Fibroblast of upper back skin (primary cell): ENCODE measurements at regions not wholly inside any gene's neighbourhood (a gene's known extent, or its start where the extent isn't known, plus 50 kb on each side); places are given as distances from the start of the nearest gene placed in this dataset.
"Not testable (repeated sequence)": the region's sequence is repeated elsewhere in the genome, so short reads cannot be mapped to it uniquely, and the experiment has no call there.

ENCODE experiments used
- DNase-seq: peaks from one replicate; pipeline ENCODE4 v3.0.0-alpha.2; 2013

GRCh38 chr5:57429513-57430120 is 53.0 kb downstream of the ACTBL2 start:
- peak; percentile 27 for DNase-seq

GRCh38 chr5:57429021-57429420 is 53.6 kb downstream of the ACTBL2 start:
- not testable (repeated sequence) for DNase-seq

GRCh38 chr5:57422993-57423392 is 59.6 kb downstream of the ACTBL2 start:
- no peak for DNase-seq

GRCh38 chr5:57422341-57422740 is 60.3 kb downstream of the ACTBL2 start:
- peak; percentile 38 for DNase-seq

- DNase-seq: peak; percentile 80
Measured at GRCh38 chr5:57420801-57421200, 61.8 kb downstream of the ACTBL2 start.

- DNase-seq: peak; percentile 51
Measured at GRCh38 chr5:57417971-57418370, 64.6 kb downstream of the ACTBL2 start.

- DNase-seq: no peak
Measured at GRCh38 chr5:57417320-57417719, 65.3 kb downstream of the ACTBL2 start.

GRCh38 chr5:57416278-57416994 is 66.2 kb downstream of the ACTBL2 start:
- DNase-seq: peak; percentile 96

GRCh38 chr5:57414857-57415256 is 67.8 kb downstream of the ACTBL2 start:
- DNase-seq: no peak

- no peak for DNase-seq
Measured at GRCh38 chr5:57414191-57414590, 68.4 kb downstream of the ACTBL2 start.

- DNase-seq: no peak
Measured at GRCh38 chr5:57413145-57413544, 69.5 kb downstream of the ACTBL2 start.

GRCh38 chr5:57412680-57413079 is 69.9 kb downstream of the ACTBL2 start:
- DNase-seq: no peak

- peak; percentile 42 for DNase-seq
Measured at GRCh38 chr5:57411982-57412381, 70.6 kb downstream of the ACTBL2 start.

- no peak for DNase-seq
Measured at GRCh38 chr5:57410374-57411320, 72.0 kb downstream of the ACTBL2 start.

- DNase-seq: peak; percentile 55
Measured at GRCh38 chr5:57408714-57409113, 73.9 kb downstream of the ACTBL2 start.

- DNase-seq: no peak
Measured at GRCh38 chr5:57408285-57408684, 74.3 kb downstream of the ACTBL2 start.

- no peak for DNase-seq
Measured at GRCh38 chr5:57407391-57407790, 75.2 kb downstream of the ACTBL2 start.

- DNase-seq: no peak
Measured at GRCh38 chr5:57406641-57407040, 76.0 kb downstream of the ACTBL2 start.

- DNase-seq: no peak
Measured at GRCh38 chr5:57405984-57406383, 76.6 kb downstream of the ACTBL2 start.

GRCh38 chr5:57402761-57403160 is 79.8 kb downstream of the ACTBL2 start:
- no peak for DNase-seq

- no peak for DNase-seq
Measured at GRCh38 chr5:57402348-57402747, 80.3 kb downstream of the ACTBL2 start.

GRCh38 chr5:57398413-57399093 is 84.1 kb downstream of the ACTBL2 start:
- no peak for DNase-seq

- no peak for DNase-seq
Measured at GRCh38 chr5:57396701-57397100, 85.9 kb downstream of the ACTBL2 start.
